ENCODE measurements at regions not wholly inside any gene's neighbourhood (a gene's known extent, or its start where the extent isn't known, plus 50 kb on each side); places are given as distances from the start of the nearest gene placed in this dataset.

DNA sequence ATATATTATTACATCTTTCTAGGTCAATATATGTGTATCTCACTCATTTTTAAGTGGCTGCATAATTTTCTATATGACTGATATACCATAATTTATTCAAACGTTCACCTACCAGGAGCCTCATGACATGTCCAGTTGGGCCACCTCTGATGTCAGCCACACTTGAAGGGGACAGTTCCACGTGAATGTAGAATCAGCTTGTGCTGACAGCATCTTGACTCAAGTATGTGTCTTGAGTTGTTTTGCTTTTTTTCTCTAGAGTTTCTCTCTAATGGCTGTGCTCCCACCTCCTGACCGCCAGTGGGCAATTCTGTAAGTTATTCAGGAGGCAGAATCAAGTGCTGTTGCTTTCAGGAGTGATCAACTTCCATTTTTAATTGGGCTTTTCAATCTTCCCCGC lies 237.9 kb downstream of the NFKBIZ start:
- ChIA-PET CTCF (no interaction called here), POLR2A (no interaction called here)
- no peak for DNase-seq
- Histone ChIP-seq H3K4me2 (no peak overlapping the region), H3K4me1 (ENCODE audit: control insufficient read depth in 1 of 2, insufficient read depth in 2 of 2, low read depth in 1 of 2, low read length in 1 of 2) (peaks cover 0 to 28% of the 10 kb centered on the region in 2 experiments), H3K27me3 (ENCODE audit: insufficient read depth) (no peaks in the 10 kb centered on the region), H3K79me2 (ENCODE audit: insufficient read depth) (no peaks in the 10 kb centered on the region), H2AFZ (ENCODE audit: low read depth) (no peak overlapping the region), H3K9ac (no peak overlapping the region), H3K9me2 (no peaks in the 10 kb centered on the region), H3F3A (replicated peaks; ENCODE audit: insufficient read depth) (peaks cover 6% of the 10 kb centered on the region), H3K36me3 (replicated peaks in 1 of 2; ENCODE audit: control insufficient read depth in 1 of 2, insufficient read depth in 2 of 2, low read length in 1 of 2) (no peaks in the 10 kb centered on the region), H3K27ac (ENCODE audit: low read depth in 2 of 2, low read length in 1 of 2) (no peak overlapping the region), H4K20me1 (ENCODE audit: insufficient read depth) (no peaks in the 10 kb centered on the region), H3K4me3 (ENCODE audit: low read depth in 2 of 2, low read length in 1 of 2) (no peak overlapping the region), H3K9me3 (no peaks in the 10 kb centered on the region)
- TF ChIP-seq RAD21 (IDR thresholded peaks at IDR 0.05; ENCODE audit: low read length), result no peak
- no peak for TF ChIP-seq EP300 (IDR thresholded peaks at IDR 0.05; ENCODE audit: borderline replicate concordance in 1 of 2, low read depth in 1 of 2, low read length in 1 of 2)
- TF ChIP-seq FOXM1 (IDR thresholded peaks at IDR 0.05; ENCODE audit: low read depth), result no peak
- TF ChIP-seq RXRA (IDR thresholded peaks at IDR 0.05; ENCODE audit: borderline replicate concordance, low read depth), result no peak
- no peak for TF ChIP-seq FOSL2 (IDR thresholded peaks at IDR 0.05; ENCODE audit: borderline replicate concordance, low read depth)
- WGBS (ENCODE audit: low lambda C conversion rate), result 88% methylated on average over 4 of the region's 4 CpGs

DNA sequence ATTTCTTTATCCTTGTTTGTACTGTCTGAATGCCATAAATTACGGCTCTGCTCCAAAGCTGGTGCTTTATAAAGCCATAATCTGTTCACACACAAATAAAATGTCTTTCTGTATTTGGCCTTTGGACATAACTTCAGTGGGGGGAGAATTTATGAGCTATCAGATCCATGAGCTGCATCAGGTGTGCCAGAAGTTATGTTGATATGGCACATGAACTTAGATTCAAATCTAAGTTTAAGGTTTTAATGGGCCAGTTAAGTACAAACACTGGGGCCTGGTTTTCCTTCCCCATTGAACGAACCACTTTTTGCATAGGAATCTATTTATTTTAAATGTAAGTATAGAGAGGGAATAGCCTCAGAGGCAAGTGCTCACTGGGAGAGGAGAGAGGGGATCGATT lies 239.9 kb downstream of the NFKBIZ start:
- Histone ChIP-seq H3K27me3 (ENCODE audit: insufficient read depth) (no peaks in the 10 kb centered on the region), H3K9ac (peak overlapping the region; percentile 7; the same call in 1 of the 2 replicates)
- 54% methylated on average over 3 of the region's 3 CpGs for WGBS (ENCODE audit: low lambda C conversion rate)

More for the DNA sequence above, 239.9 kb downstream of the NFKBIZ start:
- DNase-seq, result no peak
- Histone ChIP-seq H3K4me2 (no peak overlapping the region), H3K4me3 (ENCODE audit: low read depth in 2 of 2, low read length in 1 of 2) (no peak overlapping the region), H3F3A (replicated peaks; ENCODE audit: insufficient read depth) (peaks cover 4% of the 10 kb centered on the region), H3K4me1 (ENCODE audit: control insufficient read depth in 1 of 2, insufficient read depth in 2 of 2, low read depth in 1 of 2, low read length in 1 of 2) (peaks cover 0 to 23% of the 10 kb centered on the region in 2 experiments; a peak in 3 of 4 replicates), H3K79me2 (ENCODE audit: insufficient read depth) (no peaks in the 10 kb centered on the region), H3K27ac (ENCODE audit: low read depth in 2 of 2, low read length in 1 of 2) (peak overlapping the region; percentile 47 to 81; a peak in 3 of 4 replicates), H3K9me2 (no peaks in the 10 kb centered on the region), H2AFZ (ENCODE audit: low read depth) (no peak overlapping the region), H3K36me3 (replicated peaks in 1 of 2; ENCODE audit: control insufficient read depth in 1 of 2, insufficient read depth in 2 of 2, low read length in 1 of 2) (no peaks in the 10 kb centered on the region), H4K20me1 (ENCODE audit: insufficient read depth) (no peaks in the 10 kb centered on the region), H3K9me3 (no peaks in the 10 kb centered on the region)
- ChIA-PET CTCF (interaction anchor here (0.8 kb wide), 1 partner anchor 11 kb away, joined by 3 read pairs; no protein-coding TSS in a partner anchor), POLR2A (no interaction called here)
- TF ChIP-seq TCF12 (IDR thresholded peaks at IDR 0.05) (no peak), RFX5 (IDR thresholded peaks at IDR 0.05; ENCODE audit: low read length) (no peak), RAD21 (IDR thresholded peaks at IDR 0.05; ENCODE audit: low read length) (no peak)
- TF ChIP-seq, protein P1, sequence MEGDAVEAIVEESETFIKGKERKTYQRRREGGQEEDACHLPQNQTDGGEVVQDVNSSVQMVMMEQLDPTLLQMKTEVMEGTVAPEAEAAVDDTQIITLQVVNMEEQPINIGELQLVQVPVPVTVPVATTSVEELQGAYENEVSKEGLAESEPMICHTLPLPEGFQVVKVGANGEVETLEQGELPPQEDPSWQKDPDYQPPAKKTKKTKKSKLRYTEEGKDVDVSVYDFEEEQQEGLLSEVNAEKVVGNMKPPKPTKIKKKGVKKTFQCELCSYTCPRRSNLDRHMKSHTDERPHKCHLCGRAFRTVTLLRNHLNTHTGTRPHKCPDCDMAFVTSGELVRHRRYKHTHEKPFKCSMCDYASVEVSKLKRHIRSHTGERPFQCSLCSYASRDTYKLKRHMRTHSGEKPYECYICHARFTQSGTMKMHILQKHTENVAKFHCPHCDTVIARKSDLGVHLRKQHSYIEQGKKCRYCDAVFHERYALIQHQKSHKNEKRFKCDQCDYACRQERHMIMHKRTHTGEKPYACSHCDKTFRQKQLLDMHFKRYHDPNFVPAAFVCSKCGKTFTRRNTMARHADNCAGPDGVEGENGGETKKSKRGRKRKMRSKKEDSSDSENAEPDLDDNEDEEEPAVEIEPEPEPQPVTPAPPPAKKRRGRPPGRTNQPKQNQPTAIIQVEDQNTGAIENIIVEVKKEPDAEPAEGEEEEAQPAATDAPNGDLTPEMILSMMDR (IDR thresholded peaks at IDR 0.05), result no peak
